GM23338 (cell line): ENCODE measurements at regions not wholly inside any gene's neighbourhood (a gene's known extent, or its start where the extent isn't known, plus 50 kb on each side); places are given as distances from the start of the nearest gene placed in this dataset.

Experiments used
- ATAC-seq: fragments of 200-7000 bp; cut with Tn5 transposase; 3 replicates; pipeline ENCODE4 v1.9.1; 2020
- DNase-seq: peaks from one replicate; pipeline ENCODE4 v3.0.0-alpha.2; 2015; ENCODE audit warnings: low spot score
- H2AFZ ChIP-seq: fragments of 200-600 bp; sonication (generic); 2 replicates; pipeline ENCODE4 v1.8.0; 2016; ENCODE audit warnings: antibody characterized with exemption, mild to moderate bottlenecking, moderate library complexity
- H3F3A ChIP-seq: fragments of 200-600 bp; sonication (generic); replicated peaks from 2 replicates; pipeline ENCODE4 v1.8.0; 2017; ENCODE audit warnings: antibody characterized with exemption, mixed run types, low read depth
- H3K27ac ChIP-seq: fragments of 200-600 bp; sonication (generic); 2 replicates; pipeline ENCODE4 v1.6.1; 2016; ENCODE audit warnings: low read depth
- H3K27me3 ChIP-seq: fragments of 200-600 bp; sonication (generic); 2 replicates; pipeline ENCODE4 v1.8.0; 2016; ENCODE audit warnings: mild to moderate bottlenecking, mixed run types, moderate library complexity; ENCODE audit not compliant: insufficient read depth
- H3K36me3 ChIP-seq: fragments of 200-600 bp; sonication (generic); 2 replicates; pipeline ENCODE4 v1.8.0; 2016; ENCODE audit warnings: mild to moderate bottlenecking; ENCODE audit not compliant: insufficient read depth
- H3K4me1 ChIP-seq: fragments of 200-600 bp; sonication (generic); 2 replicates; pipeline ENCODE4 v1.8.0; 2016; ENCODE audit warnings: mild to moderate bottlenecking, moderate library complexity; ENCODE audit not compliant: insufficient read depth
- H3K4me2 ChIP-seq: fragments of 200-600 bp; sonication (generic); 2 replicates; pipeline ENCODE4 v1.7.1; 2017; ENCODE audit warnings: mixed run types
- H3K4me3 ChIP-seq: fragments of 200-600 bp; sonication (generic); 2 replicates; pipeline ENCODE4 v1.6.1; 2016; ENCODE audit warnings: mixed run types
- H3K79me2 ChIP-seq: fragments of 200-600 bp; sonication (generic); replicated peaks from 2 replicates; pipeline ENCODE4 v1.8.0; 2017; ENCODE audit warnings: mild to moderate bottlenecking; ENCODE audit not compliant: insufficient read depth
- H3K9me2 ChIP-seq: fragments of 200-600 bp; sonication (generic); 2 replicates; pipeline ENCODE4 v1.8.0; 2017; ENCODE audit not compliant: insufficient read depth
- H4K20me1 ChIP-seq: fragments of 200-600 bp; sonication (generic); replicated peaks from 2 replicates; pipeline ENCODE4 v1.8.0; 2017; ENCODE audit warnings: mild to moderate bottlenecking; ENCODE audit not compliant: insufficient read depth
- H3K27ac Mint-ChIP-seq: 2 replicates; pipeline ENCODE4 v1.8.0; 2020; ENCODE audit warnings: inconsistent platforms, mild to moderate bottlenecking, moderate library complexity, mixed read lengths
- H3K27me3 Mint-ChIP-seq: 3 replicates; pipeline ENCODE4 v1.8.0; 2022; ENCODE audit warnings: low read depth, mild to moderate bottlenecking, moderate library complexity, mixed read lengths, inconsistent platforms; ENCODE audit not compliant: insufficient read depth, poor library complexity
- H3K36me3 Mint-ChIP-seq: 3 replicates; pipeline ENCODE4 v1.8.0; 2021; ENCODE audit warnings: low read depth, mild to moderate bottlenecking, inconsistent platforms, moderate library complexity, mixed read lengths
- H3K4me1 Mint-ChIP-seq: 3 replicates; pipeline ENCODE4 v1.8.0; 2020; ENCODE audit warnings: mild to moderate bottlenecking, inconsistent platforms, mixed read lengths
- H3K4me3 Mint-ChIP-seq: 3 replicates; pipeline ENCODE4 v1.8.0; 2021; ENCODE audit warnings: moderate library complexity, mild to moderate bottlenecking, inconsistent platforms, mixed read lengths
- H3K9me3 Mint-ChIP-seq: 3 replicates; pipeline ENCODE4 v1.8.0; 2020; ENCODE audit warnings: moderate library complexity, mild to moderate bottlenecking, inconsistent platforms, mixed read lengths
- ETS1 ChIP-seq: IDR thresholded peaks from 2 replicates; pipeline ENCODE4 v1.6.1; 2016; ENCODE audit warnings: antibody characterized with exemption
- EZH2 ChIP-seq: fragments of 200-600 bp; sonication (generic); IDR thresholded peaks from one replicate; pipeline ENCODE4 v1.8.0; 2017; ENCODE audit warnings: antibody characterized with exemption, mild to moderate bottlenecking, low read depth; ENCODE audit not compliant: unreplicated experiment
- EZH2phosphoT487 ChIP-seq: fragments of 200-600 bp; sonication (generic); IDR thresholded peaks from one replicate; pipeline ENCODE4 v1.8.1; 2018; ENCODE audit warnings: antibody characterized with exemption; ENCODE audit not compliant: unreplicated experiment
- REST ChIP-seq: IDR thresholded peaks from one replicate; pipeline ENCODE4 v1.6.1; 2018; ENCODE audit warnings: antibody characterized with exemption; ENCODE audit not compliant: unreplicated experiment
- STAT1 ChIP-seq: IDR thresholded peaks from one replicate; pipeline ENCODE4 v1.6.1; 2016; ENCODE audit warnings: antibody characterized with exemption; ENCODE audit not compliant: unreplicated experiment

- H3K27me3 ChIP-seq = no peaks in the 10 kb centered on the region
- H3K36me3 ChIP-seq = no peaks in the 10 kb centered on the region
- no peaks in the 10 kb centered on the region for H3K9me3 Mint-ChIP-seq
- H3K79me2 ChIP-seq = no peaks in the 10 kb centered on the region
- TF ChIP-seq REST = no peak
- TF ChIP-seq EZH2phosphoT487 = no peak
- TF ChIP-seq EZH2 = no peak
- H3K9me2 ChIP-seq = no peaks in the 10 kb centered on the region
- H4K20me1 ChIP-seq = no peaks in the 10 kb centered on the region
- no peak overlapping the region for H3K27ac Mint-ChIP-seq
- no peak overlapping the region for H3K4me3 Mint-ChIP-seq
- ATAC-seq = no peak
- peaks cover 10% of the 10 kb centered on the region; the same call in 1 of the 3 replicates for H3K4me1 Mint-ChIP-seq
- H3K36me3 Mint-ChIP-seq = no peaks in the 10 kb centered on the region
- peaks cover 11% of the 10 kb centered on the region for H3K27me3 Mint-ChIP-seq
- H3K4me2 ChIP-seq = no peak overlapping the region
- H3K27ac ChIP-seq = no peak overlapping the region
- H3K4me3 ChIP-seq = no peak overlapping the region
- no peak for DNase-seq
- no peaks in the 10 kb centered on the region for H3K4me1 ChIP-seq
- no peak overlapping the region for H2AFZ ChIP-seq
- no peaks in the 10 kb centered on the region for H3F3A ChIP-seq
Measured at GRCh38 chr20:60213126-60213893, 255.1 kb downstream of the CDH26 start.

GRCh38 chr20:60214901-60215815, 256.9 kb downstream of the CDH26 start:
- Histone ChIP-seq H3K4me2 (no peak overlapping the region), H3K79me2 (no peaks in the 10 kb centered on the region), H2AFZ (no peak overlapping the region), H3K4me3 (no peak overlapping the region), H4K20me1 (no peaks in the 10 kb centered on the region), H3K4me1 (no peaks in the 10 kb centered on the region), H3K9me2 (no peaks in the 10 kb centered on the region), H3K27me3 (no peaks in the 10 kb centered on the region), H3K36me3 (no peaks in the 10 kb centered on the region), H3F3A (no peaks in the 10 kb centered on the region), H3K27ac (no peak overlapping the region)
- TF ChIP-seq STAT1 (no peak), ETS1 (no peak), REST (no peak)
- H3K36me3 Mint-ChIP-seq = no peaks in the 10 kb centered on the region
- H3K4me1 Mint-ChIP-seq = peaks cover 10% of the 10 kb centered on the region; the same call in 1 of the 3 replicates
- no peak overlapping the region for H3K4me3 Mint-ChIP-seq
- DNase-seq (no peak), ATAC-seq (no peak)
- peaks cover 11% of the 10 kb centered on the region for H3K27me3 Mint-ChIP-seq
- H3K27ac Mint-ChIP-seq = no peak overlapping the region
- H3K9me3 Mint-ChIP-seq = no peaks in the 10 kb centered on the region
